Thoracic aorta (tissue), 2 donors: ENCODE measurements at regions not wholly inside any gene's neighbourhood (a gene's known extent, or its start where the extent isn't known, plus 50 kb on each side); places are given as distances from the start of the nearest gene placed in this dataset.

Experiments used
- ATAC-seq: fragments of 150-250 bp; one replicate; pipeline ENCODE4 v1.8.0; 2017; ENCODE audit warnings: low read depth; ENCODE audit not compliant: insufficient number of reproducible peaks, low FRiP score
- DNase-seq: peaks from one replicate; pipeline ENCODE4 v3.0.0-alpha.2; 2020; ENCODE audit warnings: low spot score
- H3K27ac ChIP-seq, 2 donors: fragments of 200-600 bp; sonication (generic); 1 replicate in 1 of 2; 2 replicates in 1 of 2; pipeline ENCODE4 v1.5.1; 2016; ENCODE audit warnings: mild to moderate bottlenecking in 2 of 2, moderate library complexity in 2 of 2
- H3K27me3 ChIP-seq: fragments of 200-600 bp; sonication (generic); replicated peaks from 2 replicates; pipeline ENCODE4 v1.6.0; 2016; ENCODE audit warnings: mild to moderate bottlenecking; ENCODE audit not compliant: insufficient read depth
- H3K36me3 ChIP-seq: fragments of 200-600 bp; sonication (generic); one replicate; pipeline ENCODE4 v1.5.1; 2016
- H3K4me1 ChIP-seq, 2 donors: fragments of 200-600 bp; sonication (generic); 1 replicate in 1 of 2; 2 replicates in 1 of 2; pipeline versions ENCODE4 v1.5.1 to v1.6.0; 2016; ENCODE audit warnings: low read depth in 2 of 2, mild to moderate bottlenecking in 1 of 2; ENCODE audit not compliant: control insufficient read depth in 1 of 2
- H3K4me3 ChIP-seq: fragments of 200-600 bp; sonication (generic); 2 replicates; pipeline ENCODE4 v1.5.1; 2016; ENCODE audit warnings: mild to moderate bottlenecking
- H3K9me3 ChIP-seq: fragments of 200-600 bp; sonication (generic); 2 replicates; pipeline ENCODE4 v1.5.1; 2016
- CTCF ChIP-seq: fragments of 200-600 bp; sonication (generic); IDR thresholded peaks from one replicate; pipeline ENCODE4 v1.5.1; 2019; ENCODE audit warnings: antibody characterized with exemption

DNA sequence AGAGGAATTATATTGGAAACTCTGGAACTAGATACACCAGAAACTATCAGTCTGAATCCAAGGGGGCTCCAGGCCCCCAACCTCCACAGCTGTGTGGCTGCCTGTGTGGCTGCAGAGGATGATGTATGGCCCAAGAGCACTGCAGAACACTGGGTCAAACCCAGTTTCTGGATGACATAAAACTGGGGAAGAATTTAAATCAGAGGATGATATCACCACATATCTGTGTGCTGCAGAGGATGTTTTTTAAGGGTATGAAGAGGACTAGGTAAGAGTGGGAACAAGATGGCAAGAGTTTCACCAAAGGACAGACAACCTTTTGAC is 226.4 kb downstream of the SUCLA2 start:
- no peak for TF ChIP-seq CTCF
- H3K9me3 ChIP-seq = no peaks in the 10 kb centered on the region
- no peak overlapping the region for H3K4me3 ChIP-seq
- no peak overlapping the region for H3K27ac ChIP-seq
- DNase-seq = no peak
- no peaks in the 10 kb centered on the region for H3K4me1 ChIP-seq
- H3K27me3 ChIP-seq = no peaks in the 10 kb centered on the region
- no peak for ATAC-seq
- no peaks in the 10 kb centered on the region for H3K36me3 ChIP-seq

- TF ChIP-seq CTCF = no peak
- no peaks in the 10 kb centered on the region for H3K27me3 ChIP-seq
- no peaks in the 10 kb centered on the region for H3K36me3 ChIP-seq
- no peak overlapping the region for H3K4me3 ChIP-seq
- H3K27ac ChIP-seq = no peak overlapping the region
- no peak for DNase-seq
- ATAC-seq = no peak
- no peaks in the 10 kb centered on the region for H3K4me1 ChIP-seq
- peaks cover 5% of the 10 kb centered on the region for H3K9me3 ChIP-seq
Observed at GRCh38 chr13:47764817-47765216, 236.3 kb downstream of the SUCLA2 start.

GRCh38 chr13:47757466-47758080 is 243.5 kb downstream of the SUCLA2 start:
- Histone ChIP-seq H3K27ac (no peak overlapping the region), H3K27me3 (no peaks in the 10 kb centered on the region), H3K4me1 (no peaks in the 10 kb centered on the region), H3K9me3 (no peaks in the 10 kb centered on the region), H3K4me3 (no peak overlapping the region), H3K36me3 (no peaks in the 10 kb centered on the region)
- DNase-seq (no peak), ATAC-seq (no peak)
- no peak for TF ChIP-seq CTCF

DNA sequence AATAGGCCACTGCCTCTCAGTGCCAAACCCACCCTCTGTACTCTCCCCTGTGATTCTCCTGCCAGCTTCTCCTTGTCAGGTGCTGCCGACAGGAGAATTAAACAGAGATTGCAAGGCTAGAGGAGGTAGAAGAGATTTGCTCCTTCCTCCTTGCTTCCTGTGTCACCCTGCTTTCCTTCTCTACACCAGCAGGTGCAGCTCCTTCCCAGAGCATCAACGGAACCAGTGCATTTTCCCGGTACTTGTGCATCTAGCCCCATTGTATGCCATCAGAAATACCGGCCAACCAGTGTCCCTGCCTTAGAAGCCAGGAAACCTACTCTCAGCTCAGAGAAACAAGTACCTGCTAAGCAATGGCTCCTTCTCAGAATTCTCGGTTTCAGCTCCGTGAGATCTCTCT is 253.2 kb downstream of the SUCLA2 start:
- no peaks in the 10 kb centered on the region for H3K36me3 ChIP-seq
- H3K9me3 ChIP-seq = no peaks in the 10 kb centered on the region
- ATAC-seq = no peak
- TF ChIP-seq CTCF = no peak
- H3K4me1 ChIP-seq = no peaks in the 10 kb centered on the region
- H3K4me3 ChIP-seq = no peak overlapping the region
- H3K27me3 ChIP-seq = no peaks in the 10 kb centered on the region
- no peak for DNase-seq
- H3K27ac ChIP-seq = no peak overlapping the region

DNA sequence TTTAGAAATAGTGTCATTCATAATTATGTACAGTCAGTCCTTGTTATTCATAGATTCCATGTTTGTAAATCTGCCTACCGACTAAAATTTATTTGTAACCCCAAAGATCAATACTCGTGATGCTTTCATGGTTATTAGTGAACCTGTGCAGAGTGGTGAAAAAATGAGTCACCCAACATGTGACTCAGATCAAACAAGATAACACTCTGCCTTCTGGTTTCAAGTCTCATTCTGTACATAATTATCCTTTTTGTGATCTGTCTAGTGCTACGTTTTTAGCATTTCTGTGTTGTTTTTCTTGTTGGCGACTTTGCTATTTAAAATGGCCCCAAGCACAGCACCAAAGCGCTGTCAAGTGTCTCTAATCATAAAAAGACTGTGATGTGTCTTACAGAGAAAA is 274.7 kb downstream of the SUCLA2 start:
- DNase-seq (no peak), ATAC-seq (no peak)
- Histone ChIP-seq H3K36me3 (no peaks in the 10 kb centered on the region), H3K27me3 (no peaks in the 10 kb centered on the region), H3K4me1 (no peaks in the 10 kb centered on the region), H3K9me3 (no peaks in the 10 kb centered on the region), H3K27ac (no peak overlapping the region), H3K4me3 (no peak overlapping the region)
- no peak for TF ChIP-seq CTCF
